ENCODE measurements at regions not wholly inside any gene's neighbourhood (a gene's known extent, or its start where the extent isn't known, plus 50 kb on each side); places are given as distances from the start of the nearest gene placed in this dataset.

GRCh38 chr15:98146031-98146820, 185.7 kb downstream of the ARRDC4 start:
- DNase-seq (ENCODE audit: extremely low spot score), result no peak
- ChIA-PET CTCF (interaction anchor here (1.9 kb wide), 1 partner anchor 11 kb away, joined by 4 read pairs; no protein-coding TSS in a partner anchor), POLR2A (no interaction called here)
- TF ChIP-seq CTCF (IDR thresholded peaks at IDR 0.05; ENCODE audit: control extremely low read depth, extremely low read depth, low read depth, missing control alignments), result no peak

- no peak for TF ChIP-seq CTCF (IDR thresholded peaks at IDR 0.05; ENCODE audit: control extremely low read depth, extremely low read depth, low read depth, missing control alignments)
- no peak for DNase-seq (ENCODE audit: extremely low spot score)
- POLR2A ChIA-PET, result no interaction called here
- CTCF ChIA-PET, result interaction anchor here (1.1 to 1.9 kb wide), 2 partner anchors 10 to 31 kb away, joined by 4 read pairs; no protein-coding TSS in a partner anchor
These were observed 186.9 kb downstream of the ARRDC4 start for GRCh38 chr15:98147415-98147814.

GRCh38 chr15:98150084-98150483, 189.6 kb downstream of the ARRDC4 start:
- no peak for DNase-seq (ENCODE audit: extremely low spot score)
- no peak for TF ChIP-seq CTCF (IDR thresholded peaks at IDR 0.05; ENCODE audit: control extremely low read depth, extremely low read depth, low read depth, missing control alignments)
- POLR2A ChIA-PET, result no interaction called here
- CTCF ChIA-PET, result no interaction called here

GRCh38 chr15:98150536-98150935, 190.0 kb downstream of the ARRDC4 start:
- no peak for TF ChIP-seq CTCF (IDR thresholded peaks at IDR 0.05; ENCODE audit: control extremely low read depth, extremely low read depth, low read depth, missing control alignments)
- CTCF ChIA-PET, result no interaction called here
- POLR2A ChIA-PET, result no interaction called here
- no peak for DNase-seq (ENCODE audit: extremely low spot score)

- no peak for TF ChIP-seq CTCF (IDR thresholded peaks at IDR 0.05; ENCODE audit: control extremely low read depth, extremely low read depth, low read depth, missing control alignments)
- ChIA-PET POLR2A (no interaction called here), CTCF (no interaction called here)
- DNase-seq (ENCODE audit: extremely low spot score), result no peak
These were observed 190.6 kb downstream of the ARRDC4 start for GRCh38 chr15:98151096-98151495.

- DNase-seq (ENCODE audit: extremely low spot score), result no peak
- ChIA-PET CTCF (no interaction called here), POLR2A (no interaction called here)
- no peak for TF ChIP-seq CTCF (IDR thresholded peaks at IDR 0.05; ENCODE audit: control extremely low read depth, extremely low read depth, low read depth, missing control alignments)
These were observed 191.7 kb downstream of the ARRDC4 start for GRCh38 chr15:98152156-98152555.

All from GM10248 (cell line).